ENCODE measurements at regions not wholly inside any gene's neighbourhood (a gene's known extent, or its start where the extent isn't known, plus 50 kb on each side); places are given as distances from the start of the nearest gene placed in this dataset.

DNA sequence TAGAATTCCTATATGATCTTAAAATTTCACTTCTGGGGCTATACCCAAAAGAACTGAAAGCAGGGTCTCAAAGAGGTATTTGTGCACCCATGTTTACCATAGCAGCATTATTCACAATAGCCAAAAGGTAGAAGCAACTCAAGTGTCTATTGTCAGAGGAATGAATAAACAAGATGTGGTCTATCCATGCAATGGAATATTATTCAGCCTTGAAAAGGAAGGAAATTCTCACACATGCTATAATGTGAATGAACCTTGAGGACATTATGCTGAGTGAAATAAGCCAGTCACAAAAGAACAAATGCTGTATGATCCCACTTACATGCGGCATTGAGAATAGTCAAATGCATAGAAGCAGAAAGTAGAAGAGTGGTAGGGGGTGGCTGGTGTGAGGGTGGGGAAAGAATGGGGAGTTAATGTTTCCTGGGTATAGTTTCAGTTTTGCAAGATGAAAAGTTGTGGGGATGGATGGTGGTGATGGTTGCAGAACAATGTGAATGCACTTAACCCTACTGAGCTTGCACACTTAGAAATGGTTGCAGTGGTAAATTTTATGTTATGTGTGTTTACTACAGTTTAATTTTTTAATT, 122.4 kb downstream of the TOMM20 start:
- no peak for DNase-seq
- Mint-ChIP-seq H3K4me1 (peaks cover 14% of the 10 kb centered on the region), H3K9me3 (peaks cover 26% of the 10 kb centered on the region), H3K4me3 (no peak overlapping the region), H3K27me3 (ENCODE audit: low read depth, poor library complexity) (peaks cover 6% of the 10 kb centered on the region), H3K27ac (no peak overlapping the region), H3K36me3 (ENCODE audit: low read depth) (peaks cover 7% of the 10 kb centered on the region)
- TF ChIP-seq, protein P1, sequence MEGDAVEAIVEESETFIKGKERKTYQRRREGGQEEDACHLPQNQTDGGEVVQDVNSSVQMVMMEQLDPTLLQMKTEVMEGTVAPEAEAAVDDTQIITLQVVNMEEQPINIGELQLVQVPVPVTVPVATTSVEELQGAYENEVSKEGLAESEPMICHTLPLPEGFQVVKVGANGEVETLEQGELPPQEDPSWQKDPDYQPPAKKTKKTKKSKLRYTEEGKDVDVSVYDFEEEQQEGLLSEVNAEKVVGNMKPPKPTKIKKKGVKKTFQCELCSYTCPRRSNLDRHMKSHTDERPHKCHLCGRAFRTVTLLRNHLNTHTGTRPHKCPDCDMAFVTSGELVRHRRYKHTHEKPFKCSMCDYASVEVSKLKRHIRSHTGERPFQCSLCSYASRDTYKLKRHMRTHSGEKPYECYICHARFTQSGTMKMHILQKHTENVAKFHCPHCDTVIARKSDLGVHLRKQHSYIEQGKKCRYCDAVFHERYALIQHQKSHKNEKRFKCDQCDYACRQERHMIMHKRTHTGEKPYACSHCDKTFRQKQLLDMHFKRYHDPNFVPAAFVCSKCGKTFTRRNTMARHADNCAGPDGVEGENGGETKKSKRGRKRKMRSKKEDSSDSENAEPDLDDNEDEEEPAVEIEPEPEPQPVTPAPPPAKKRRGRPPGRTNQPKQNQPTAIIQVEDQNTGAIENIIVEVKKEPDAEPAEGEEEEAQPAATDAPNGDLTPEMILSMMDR (IDR thresholded peaks at IDR 0.05) = no peak

DNA sequence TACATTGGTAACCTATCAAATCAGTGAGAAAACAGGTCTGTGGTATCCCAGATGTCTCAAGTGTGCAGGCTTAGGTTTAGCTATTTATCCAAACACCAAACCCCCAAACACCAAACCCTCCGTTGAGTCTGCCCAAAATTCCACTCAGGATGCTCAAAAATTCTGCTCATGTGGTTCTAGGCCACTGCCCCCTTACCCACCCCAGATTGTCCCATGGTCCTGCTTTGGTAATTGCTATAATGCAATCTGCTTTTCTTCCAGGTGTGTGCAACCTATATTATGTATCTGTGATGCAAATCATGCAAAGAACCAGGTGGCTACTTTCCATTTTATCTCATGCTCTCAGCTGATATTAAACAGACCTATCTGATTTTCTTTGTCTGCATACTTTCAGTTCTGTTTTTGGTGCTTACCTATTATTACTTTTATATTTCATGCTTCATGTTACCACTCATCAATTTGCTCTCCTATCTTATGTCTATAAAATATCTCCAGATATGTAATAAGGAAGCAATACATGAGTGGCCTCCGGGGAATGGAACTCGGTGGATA, 123.7 kb downstream of the TOMM20 start:
- H3K4me1 Mint-ChIP-seq = peaks cover 12% of the 10 kb centered on the region
- H3K27me3 Mint-ChIP-seq (ENCODE audit: low read depth, poor library complexity) = peaks cover 6% of the 10 kb centered on the region
- DNase-seq = no peak
- H3K36me3 Mint-ChIP-seq (ENCODE audit: low read depth) = peaks cover 7% of the 10 kb centered on the region
- TF ChIP-seq, protein P1 (IDR thresholded peaks at IDR 0.05) = no peak
- H3K27ac Mint-ChIP-seq = no peak overlapping the region
- H3K4me3 Mint-ChIP-seq = no peak overlapping the region
- H3K9me3 Mint-ChIP-seq = peaks cover 26% of the 10 kb centered on the region

DNA sequence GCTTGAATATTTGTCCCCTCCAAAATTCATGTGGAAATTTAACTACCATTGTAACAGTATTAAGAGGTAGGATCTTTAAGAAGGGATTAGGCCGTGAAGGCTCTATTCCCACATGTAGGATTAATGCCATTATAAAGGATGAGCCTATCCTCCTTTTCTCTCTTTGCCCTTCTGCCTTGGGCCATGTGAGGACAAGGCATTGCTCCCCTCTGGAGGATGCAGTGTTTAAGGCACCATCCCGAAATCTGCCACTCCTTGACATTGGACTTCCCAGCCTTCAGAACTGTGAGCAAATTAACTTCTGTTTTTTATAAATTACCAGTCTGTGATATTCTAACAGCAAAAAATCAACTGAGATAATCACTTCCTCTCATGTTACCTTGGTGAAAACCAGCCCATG, 124.4 kb downstream of the TOMM20 start:
- Mint-ChIP-seq H3K36me3 (ENCODE audit: low read depth) (peaks cover 7% of the 10 kb centered on the region), H3K27me3 (ENCODE audit: low read depth, poor library complexity) (peaks cover 6% of the 10 kb centered on the region), H3K27ac (no peak overlapping the region), H3K4me1 (peaks cover 7% of the 10 kb centered on the region), H3K4me3 (no peak overlapping the region), H3K9me3 (peaks cover 24% of the 10 kb centered on the region)
- TF ChIP-seq, protein P1 (IDR thresholded peaks at IDR 0.05) = no peak
- no peak for DNase-seq

DNA sequence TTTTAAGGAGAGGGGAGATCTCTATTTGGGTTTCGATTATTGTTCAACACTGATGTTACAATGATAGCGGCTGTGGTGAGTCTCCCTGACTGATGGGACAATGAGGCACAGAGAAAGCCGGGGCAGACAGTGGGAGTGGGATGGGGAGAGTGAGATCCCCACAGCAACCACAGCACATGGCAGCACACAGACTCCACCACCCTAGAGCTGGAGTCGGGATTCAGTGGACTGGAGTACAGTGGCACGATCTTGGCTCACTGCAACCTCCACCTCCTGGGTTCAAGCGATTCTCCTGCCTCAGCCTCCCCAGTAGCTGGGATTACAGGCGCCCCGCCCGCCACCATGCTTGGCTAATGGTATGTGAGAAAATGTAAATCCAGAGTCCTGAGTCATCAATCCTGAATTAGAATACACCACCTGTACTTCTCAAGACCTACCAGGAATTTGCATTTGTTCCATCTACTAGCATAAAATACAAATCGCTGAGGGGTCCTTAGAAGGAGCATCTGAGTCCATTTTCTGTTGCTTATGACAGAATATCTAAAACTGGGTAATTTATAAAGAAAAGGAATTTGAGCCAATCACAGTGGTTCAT, 125.8 kb downstream of the TOMM20 start:
- H3K27ac Mint-ChIP-seq = no peak overlapping the region
- H3K4me1 Mint-ChIP-seq = peaks cover 18% of the 10 kb centered on the region
- no peak overlapping the region for H3K4me3 Mint-ChIP-seq
- peaks cover 14% of the 10 kb centered on the region for H3K9me3 Mint-ChIP-seq
- no peaks in the 10 kb centered on the region for H3K27me3 Mint-ChIP-seq (ENCODE audit: low read depth, poor library complexity)
- no peaks in the 10 kb centered on the region for H3K36me3 Mint-ChIP-seq (ENCODE audit: low read depth)
- no peak for DNase-seq
- TF ChIP-seq, protein P1 (IDR thresholded peaks at IDR 0.05) = no peak

DNA sequence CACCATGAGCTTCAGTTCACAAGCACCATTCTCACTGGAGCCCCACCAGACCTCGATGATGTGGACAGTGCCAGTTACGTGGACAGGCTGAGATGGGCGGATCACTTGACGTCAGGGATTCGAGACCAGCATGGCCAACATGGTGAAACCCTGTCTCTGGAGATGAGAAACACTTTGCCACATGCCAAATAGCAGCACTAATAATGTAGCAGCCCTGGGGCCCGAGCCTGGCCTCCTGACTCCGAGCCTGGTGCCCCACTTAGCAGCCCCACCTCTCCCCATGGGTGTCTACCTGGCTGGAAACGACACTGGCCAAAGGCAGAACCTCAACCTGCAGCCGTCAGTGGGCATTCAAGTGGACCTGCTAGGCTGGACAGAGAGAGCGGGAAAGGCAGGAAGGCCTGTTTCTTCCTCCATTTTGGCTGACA, 129.1 kb downstream of the TOMM20 start:
- TF ChIP-seq, protein P1 (IDR thresholded peaks at IDR 0.05) = no peak
- Mint-ChIP-seq H3K36me3 (ENCODE audit: low read depth) (no peaks in the 10 kb centered on the region), H3K4me3 (no peak overlapping the region), H3K4me1 (peaks cover 37% of the 10 kb centered on the region), H3K27me3 (ENCODE audit: low read depth, poor library complexity) (no peaks in the 10 kb centered on the region), H3K27ac (no peak overlapping the region), H3K9me3 (no peaks in the 10 kb centered on the region)
- no peak for DNase-seq

Data from nephron progenitor cell (in vitro differentiated cells).